GM18907 (cell line): ENCODE measurements at regions not wholly inside any gene's neighbourhood (a gene's known extent, or its start where the extent isn't known, plus 50 kb on each side); places are given as distances from the start of the nearest gene placed in this dataset.

Experiments
- ATAC-seq: cut with Tn5 transposase; IDR thresholded peaks from one replicate; pipeline ENCODE4 v1.9.1; 2021; ENCODE audit warnings: mild to moderate bottlenecking, moderate library complexity; ENCODE audit not compliant: unreplicated experiment

- no peak for ATAC-seq
Observed at GRCh38 chr3:41125258-41125657, 74.0 kb upstream of the CTNNB1 start.

- ATAC-seq = no peak
Observed at GRCh38 chr3:41126472-41126871, 72.8 kb upstream of the CTNNB1 start.

- ATAC-seq = no peak
Observed at GRCh38 chr3:41126961-41127360, 72.3 kb upstream of the CTNNB1 start.

- no peak for ATAC-seq
Observed at GRCh38 chr3:41127414-41127813, 71.9 kb upstream of the CTNNB1 start.

- no peak for ATAC-seq
Observed at GRCh38 chr3:41129731-41130130, 69.6 kb upstream of the CTNNB1 start.

GRCh38 chr3:41131224-41131623, 68.1 kb upstream of the CTNNB1 start:
- no peak for ATAC-seq

GRCh38 chr3:41137686-41138111, 61.6 kb upstream of the CTNNB1 start:
- ATAC-seq = no peak

- no peak for ATAC-seq
Observed at GRCh38 chr3:41138146-41138545, 61.2 kb upstream of the CTNNB1 start.

- no peak for ATAC-seq
Observed at GRCh38 chr3:41138601-41139000, 60.7 kb upstream of the CTNNB1 start.

GRCh38 chr3:41140242-41140641, 59.1 kb upstream of the CTNNB1 start:
- ATAC-seq = no peak

- ATAC-seq = no peak
Observed at GRCh38 chr3:41141433-41142167, 57.7 kb upstream of the CTNNB1 start.

GRCh38 chr3:41143421-41144031, 55.8 kb upstream of the CTNNB1 start:
- no peak for ATAC-seq

GRCh38 chr3:41144631-41145030, 54.7 kb upstream of the CTNNB1 start:
- ATAC-seq = no peak

- no peak for ATAC-seq
Observed at GRCh38 chr3:41148478-41148877, 50.8 kb upstream of the CTNNB1 start.

GRCh38 chr3:41148901-41149300, 50.4 kb upstream of the CTNNB1 start:
- no peak for ATAC-seq
